ENCODE measurements at regions not wholly inside any gene's neighbourhood (a gene's known extent, or its start where the extent isn't known, plus 50 kb on each side); places are given as distances from the start of the nearest gene placed in this dataset.
"Not testable (repeated sequence)": the region's sequence is repeated elsewhere in the genome, so short reads cannot be mapped to it uniquely, and the experiment has no call there.

GRCh38 chr1:166283190-166283589 is 116.4 kb upstream of the FAM78B start:
- H3K27me3 Mint-ChIP-seq = peaks cover 4% of the 10 kb centered on the region
- no peaks in the 10 kb centered on the region for H3K4me1 Mint-ChIP-seq
- DNase-seq = no peak
- no peaks in the 10 kb centered on the region for H3K36me3 Mint-ChIP-seq (ENCODE audit: low read depth)
- ChIA-PET POLR2A (no interaction called here), CTCF (no interaction called here)
- no peak overlapping the region for H3K27ac Mint-ChIP-seq
- H3K9me3 Mint-ChIP-seq = no peaks in the 10 kb centered on the region
- no peak overlapping the region for H3K4me3 Mint-ChIP-seq

DNA sequence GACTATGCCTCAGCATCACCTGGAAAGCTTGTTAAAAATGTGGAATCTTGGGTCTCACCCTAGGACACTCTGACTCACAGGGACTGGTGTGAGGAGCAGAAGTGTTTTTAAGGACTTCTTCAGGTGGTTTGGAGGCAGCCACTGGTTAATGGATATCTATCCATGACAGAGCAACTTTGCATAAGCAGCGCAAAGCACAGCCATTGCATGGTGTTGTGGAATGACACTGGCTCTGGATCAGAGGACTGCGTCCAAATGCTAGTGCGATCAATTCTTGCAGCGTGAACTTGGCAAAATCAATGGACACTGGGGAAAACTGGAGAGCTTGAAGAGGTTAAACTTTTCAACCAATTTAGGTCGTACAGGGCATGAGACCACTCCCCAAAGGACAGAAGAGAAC is 116.8 kb upstream of the FAM78B start:
- Mint-ChIP-seq H3K27ac (no peak overlapping the region), H3K36me3 (ENCODE audit: low read depth) (no peaks in the 10 kb centered on the region), H3K4me1 (no peaks in the 10 kb centered on the region), H3K9me3 (no peaks in the 10 kb centered on the region), H3K27me3 (peaks cover 4% of the 10 kb centered on the region), H3K4me3 (no peak overlapping the region)
- CTCF ChIA-PET = no interaction called here
- DNase-seq = no peak
- POLR2A ChIA-PET = no interaction called here

DNA sequence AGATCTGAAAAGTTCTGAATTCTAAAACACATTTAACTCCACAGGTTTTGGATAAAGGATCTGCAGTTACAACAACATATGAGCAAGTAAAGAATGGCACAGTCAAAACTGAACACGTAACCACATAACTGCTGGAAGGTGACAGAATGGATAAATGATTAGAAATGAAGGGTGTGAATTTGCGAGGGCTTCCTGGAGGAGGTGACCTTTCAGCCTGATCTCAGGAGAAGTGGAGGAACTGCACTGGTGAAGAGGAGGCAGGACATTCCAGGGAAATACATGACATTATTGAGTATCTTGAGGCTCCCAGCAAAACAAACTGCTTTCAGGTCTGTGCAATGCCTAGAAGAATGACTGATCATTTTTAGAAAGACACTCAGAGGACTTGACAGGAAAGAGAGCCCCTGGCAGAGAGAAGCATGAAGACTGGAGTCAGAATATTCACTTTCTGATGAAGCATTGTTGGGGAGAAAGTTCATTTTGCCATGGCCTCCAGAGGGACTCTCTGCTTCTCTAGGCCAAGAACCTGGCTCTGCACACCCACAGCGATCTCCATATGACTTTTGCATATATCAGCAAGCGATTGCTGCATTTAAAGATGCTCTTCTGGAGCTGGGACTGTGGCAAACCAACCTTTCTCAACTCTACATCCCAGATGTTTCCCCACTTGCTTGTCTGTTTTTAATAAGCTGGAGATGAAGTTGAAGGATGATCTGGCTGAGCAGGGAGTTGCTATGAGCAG is 122.7 kb upstream of the FAM78B start:
- no peak overlapping the region for H3K4me3 Mint-ChIP-seq

GRCh38 chr1:166295656-166296055 is 128.9 kb upstream of the FAM78B start:
- H3K36me3 Mint-ChIP-seq (ENCODE audit: low read depth) = no peaks in the 10 kb centered on the region
- DNase-seq = no peak
- H3K27ac Mint-ChIP-seq = no peak overlapping the region
- POLR2A ChIA-PET = no interaction called here
- H3K4me3 Mint-ChIP-seq = no peak overlapping the region
- no peaks in the 10 kb centered on the region for H3K27me3 Mint-ChIP-seq
- H3K4me1 Mint-ChIP-seq = no peaks in the 10 kb centered on the region
- CTCF ChIA-PET = no interaction called here
- no peaks in the 10 kb centered on the region for H3K9me3 Mint-ChIP-seq

More for the DNA sequence above, 122.7 kb upstream of the FAM78B start:
- ChIA-PET POLR2A (no interaction called here), CTCF (no interaction called here)
- DNase-seq = no peak
- H3K9me3 Mint-ChIP-seq = no peaks in the 10 kb centered on the region
- peaks cover 2% of the 10 kb centered on the region for H3K27me3 Mint-ChIP-seq
- no peaks in the 10 kb centered on the region for H3K4me1 Mint-ChIP-seq
- H3K36me3 Mint-ChIP-seq (ENCODE audit: low read depth) = no peaks in the 10 kb centered on the region
- H3K27ac Mint-ChIP-seq = no peak overlapping the region

DNA sequence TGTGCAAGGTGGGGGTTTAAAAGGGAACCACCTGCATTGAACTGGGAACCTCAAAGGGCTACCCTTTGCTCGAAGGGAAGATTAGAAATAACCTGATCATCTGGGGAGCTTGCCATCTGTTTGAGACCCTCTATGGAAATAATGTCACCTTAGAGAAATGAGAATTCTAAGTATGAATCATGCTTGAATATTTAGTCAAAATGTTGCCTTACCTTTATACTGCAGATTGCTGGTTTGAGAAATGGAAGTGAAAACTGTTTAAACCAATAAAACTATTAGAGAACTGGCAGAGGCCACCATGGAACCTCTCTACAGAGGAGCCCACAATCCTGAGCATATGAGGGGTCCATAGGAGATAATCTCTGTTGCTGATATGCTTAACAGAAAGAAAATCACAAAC is 131.2 kb upstream of the FAM78B start:
- Mint-ChIP-seq H3K27me3 (no peaks in the 10 kb centered on the region), H3K4me3 (no peak overlapping the region), H3K36me3 (ENCODE audit: low read depth) (no peaks in the 10 kb centered on the region), H3K9me3 (no peaks in the 10 kb centered on the region), H3K27ac (no peak overlapping the region), H3K4me1 (no peaks in the 10 kb centered on the region)
- no peak for DNase-seq
- CTCF ChIA-PET = no interaction called here
- POLR2A ChIA-PET = no interaction called here

GRCh38 chr1:166300767-166301166 is 134.0 kb upstream of the FAM78B start:
- no peak for DNase-seq
- H3K27me3 Mint-ChIP-seq = no peaks in the 10 kb centered on the region
- no peak overlapping the region for H3K27ac Mint-ChIP-seq
- no peaks in the 10 kb centered on the region for H3K36me3 Mint-ChIP-seq (ENCODE audit: low read depth)
- no peaks in the 10 kb centered on the region for H3K4me1 Mint-ChIP-seq
- no peaks in the 10 kb centered on the region for H3K9me3 Mint-ChIP-seq
- POLR2A ChIA-PET = no interaction called here
- H3K4me3 Mint-ChIP-seq = no peak overlapping the region
- CTCF ChIA-PET = no interaction called here

GRCh38 chr1:166302989-166303758 is 136.4 kb upstream of the FAM78B start:
- no peaks in the 10 kb centered on the region for H3K9me3 Mint-ChIP-seq
- CTCF ChIA-PET = no interaction called here
- POLR2A ChIA-PET = no interaction called here
- H3K4me3 Mint-ChIP-seq = no peak overlapping the region
- H3K4me1 Mint-ChIP-seq = no peaks in the 10 kb centered on the region
- no peaks in the 10 kb centered on the region for H3K27me3 Mint-ChIP-seq
- no peak for DNase-seq
- no peaks in the 10 kb centered on the region for H3K36me3 Mint-ChIP-seq (ENCODE audit: low read depth)
- no peak overlapping the region for H3K27ac Mint-ChIP-seq

- Mint-ChIP-seq H3K9me3 (no peaks in the 10 kb centered on the region), H3K27ac (no peak overlapping the region), H3K27me3 (no peaks in the 10 kb centered on the region), H3K4me1 (no peaks in the 10 kb centered on the region), H3K36me3 (ENCODE audit: low read depth) (no peaks in the 10 kb centered on the region), H3K4me3 (no peak overlapping the region)
- ChIA-PET POLR2A (no interaction called here), CTCF (no interaction called here)
- no peak for DNase-seq
These were observed 137.3 kb upstream of the FAM78B start for GRCh38 chr1:166304131-166304530.

- no peaks in the 10 kb centered on the region for H3K36me3 Mint-ChIP-seq (ENCODE audit: low read depth)
- H3K9me3 Mint-ChIP-seq = no peaks in the 10 kb centered on the region
- POLR2A ChIA-PET = no interaction called here
- no peaks in the 10 kb centered on the region for H3K4me1 Mint-ChIP-seq
- H3K4me3 Mint-ChIP-seq = no peak overlapping the region
- H3K27me3 Mint-ChIP-seq = no peaks in the 10 kb centered on the region
- CTCF ChIA-PET = no interaction called here
- H3K27ac Mint-ChIP-seq = no peak overlapping the region
- DNase-seq = no peak
These were observed 138.6 kb upstream of the FAM78B start for GRCh38 chr1:166305371-166305770.

GRCh38 chr1:166307261-166308188 is 140.7 kb upstream of the FAM78B start:
- no peaks in the 10 kb centered on the region for H3K4me1 Mint-ChIP-seq
- no peak overlapping the region for H3K27ac Mint-ChIP-seq
- ChIA-PET CTCF (no interaction called here), POLR2A (no interaction called here)
- no peak overlapping the region for H3K4me3 Mint-ChIP-seq
- H3K9me3 Mint-ChIP-seq = no peaks in the 10 kb centered on the region
- no peaks in the 10 kb centered on the region for H3K27me3 Mint-ChIP-seq
- H3K36me3 Mint-ChIP-seq (ENCODE audit: low read depth) = no peaks in the 10 kb centered on the region
- no peak for DNase-seq

GRCh38 chr1:166316306-166316705 is 149.5 kb upstream of the FAM78B start:
- H3K9me3 Mint-ChIP-seq; H3K4me1 Mint-ChIP-seq; POLR2A ChIA-PET; DNase-seq; H3K27me3 Mint-ChIP-seq; H3K4me3 Mint-ChIP-seq; CTCF ChIA-PET; H3K36me3 Mint-ChIP-seq (ENCODE audit: low read depth); H3K27ac Mint-ChIP-seq: not testable (repeated sequence)

DNA sequence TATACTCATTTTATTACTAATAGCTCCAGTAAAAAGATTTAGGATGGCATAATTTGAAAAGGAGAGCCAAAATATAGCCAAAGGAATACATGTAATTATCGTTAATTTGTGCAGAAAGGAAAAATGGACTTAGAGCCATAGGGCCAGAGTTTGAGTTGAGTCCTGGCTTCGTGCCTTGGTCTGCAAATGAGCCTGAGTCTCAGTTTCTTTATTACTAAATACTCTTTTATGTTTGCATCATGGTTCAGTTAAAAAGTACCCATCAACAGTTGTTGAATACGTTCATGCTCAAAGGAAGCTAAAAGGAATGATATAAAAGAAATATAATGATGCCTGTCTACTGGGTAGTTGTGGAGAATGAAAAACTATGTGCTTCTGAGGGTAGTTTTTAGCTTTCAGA is 155.7 kb upstream of the FAM78B start:
- no peaks in the 10 kb centered on the region for H3K27me3 Mint-ChIP-seq
- H3K4me1 Mint-ChIP-seq = no peaks in the 10 kb centered on the region
- ChIA-PET CTCF (interaction anchor here (1.4 kb wide), 1 partner anchor 9 kb away, joined by 3 read pairs; no protein-coding TSS in a partner anchor), POLR2A (no interaction called here)
- H3K4me3 Mint-ChIP-seq = no peak overlapping the region
- H3K27ac Mint-ChIP-seq = no peak overlapping the region
- DNase-seq = no peak
- H3K36me3 Mint-ChIP-seq (ENCODE audit: low read depth) = no peaks in the 10 kb centered on the region
- H3K9me3 Mint-ChIP-seq = no peaks in the 10 kb centered on the region

DNA sequence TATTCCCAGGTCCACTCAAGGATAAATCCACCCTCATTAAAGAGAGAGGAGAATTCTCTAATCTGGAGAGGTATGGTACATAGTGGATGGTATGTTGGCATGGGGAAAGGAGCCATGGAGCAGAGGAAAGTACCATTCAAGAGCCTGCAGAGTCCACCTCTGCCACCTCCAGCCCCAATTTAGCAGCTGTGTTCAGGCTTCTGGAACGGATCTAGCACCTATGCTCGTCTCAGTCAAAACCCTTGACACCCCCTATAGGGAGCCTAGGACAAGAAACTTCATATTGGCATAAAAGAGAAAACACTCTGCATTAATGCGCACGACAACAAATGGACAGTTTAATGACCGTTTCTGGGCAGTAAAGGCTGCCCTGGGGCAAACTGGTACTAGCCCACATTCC is 161.1 kb upstream of the FAM78B start:
- no peaks in the 10 kb centered on the region for H3K9me3 Mint-ChIP-seq
- no peak overlapping the region for H3K27ac Mint-ChIP-seq
- H3K4me3 Mint-ChIP-seq = no peak overlapping the region
- peaks cover 2% of the 10 kb centered on the region for H3K27me3 Mint-ChIP-seq
- DNase-seq = no peak
- H3K4me1 Mint-ChIP-seq = no peaks in the 10 kb centered on the region
- POLR2A ChIA-PET = no interaction called here
- H3K36me3 Mint-ChIP-seq (ENCODE audit: low read depth) = no peaks in the 10 kb centered on the region
- CTCF ChIA-PET = no interaction called here
